Smooth muscle cell (in vitro differentiated cells): ENCODE measurements at regions not wholly inside any gene's neighbourhood (a gene's known extent, or its start where the extent isn't known, plus 50 kb on each side); places are given as distances from the start of the nearest gene placed in this dataset.

Experiments
- DNase-seq: peaks from one replicate; lab custom pipeline; 2025; ENCODE audit not compliant: unreplicated experiment; lab: John Stamatoyannopoulos, UW
- H2AFZ ChIP-seq: fragments of 200-600 bp; sonication (generic); 2 replicates; pipeline ENCODE4 v1.6.0; 2016; ENCODE audit warnings: antibody characterized with exemption, low read depth, mild to moderate bottlenecking
- H3F3A ChIP-seq: fragments of 200-600 bp; sonication (generic); 2 replicates; pipeline ENCODE4 v1.6.0; 2017; ENCODE audit warnings: antibody characterized with exemption, low read depth
- H3K27ac ChIP-seq: fragments of 200-600 bp; sonication (generic); 2 replicates; pipeline ENCODE4 v1.5.1; 2016; ENCODE audit warnings: low read depth, mild to moderate bottlenecking
- H3K27me3 ChIP-seq: fragments of 200-600 bp; sonication (generic); 2 replicates; pipeline ENCODE4 v1.6.1; 2016; ENCODE audit warnings: low read depth, mild to moderate bottlenecking
- H3K36me3 ChIP-seq: fragments of 200-600 bp; sonication (generic); 2 replicates; pipeline ENCODE4 v1.5.1; 2016; ENCODE audit warnings: low read depth
- H3K4me1 ChIP-seq: fragments of 200-600 bp; sonication (generic); 2 replicates; pipeline ENCODE4 v1.5.1; 2016; ENCODE audit warnings: low read depth
- H3K4me2 ChIP-seq: fragments of 200-600 bp; sonication (generic); 2 replicates; pipeline ENCODE4 v1.6.0; 2016; ENCODE audit warnings: mild to moderate bottlenecking
- H3K4me3 ChIP-seq: fragments of 200-600 bp; sonication (generic); 2 replicates; pipeline ENCODE4 v1.5.1; 2016; ENCODE audit warnings: mild to moderate bottlenecking
- H3K79me2 ChIP-seq: fragments of 200-600 bp; sonication (generic); 2 replicates; pipeline ENCODE4 v1.6.0; 2016; ENCODE audit warnings: low read depth, mild to moderate bottlenecking
- H3K9ac ChIP-seq: fragments of 200-600 bp; sonication (generic); 2 replicates; pipeline ENCODE4 v1.6.0; 2016; ENCODE audit warnings: low read depth
- H3K9me3 ChIP-seq: fragments of 200-600 bp; sonication (generic); replicated peaks from 2 replicates; pipeline ENCODE4 v1.5.1; 2016; ENCODE audit warnings: low read depth
- H4K20me1 ChIP-seq: fragments of 200-600 bp; sonication (generic); 2 replicates; pipeline ENCODE4 v1.6.0; 2016; ENCODE audit warnings: low read depth
- WGBS: methylation state at CpG from one replicate; pipeline ENCODE4 v1.1.7; 2016; ENCODE audit warnings: low lambda C conversion rate; 5-methylcytosine and 5-hydroxymethylcytosine counted together
- TF ChIP-seq, protein P1 (sequence below): fragments of 200-600 bp; sonication (generic); IDR thresholded peaks from 2 replicates; pipeline ENCODE4 v1.5.1; 2017; ENCODE audit warnings: borderline replicate concordance, mild to moderate bottlenecking, antibody characterized with exemption; ENCODE audit not compliant: insufficient read depth, poor library complexity, severe bottlenecking

DNA sequence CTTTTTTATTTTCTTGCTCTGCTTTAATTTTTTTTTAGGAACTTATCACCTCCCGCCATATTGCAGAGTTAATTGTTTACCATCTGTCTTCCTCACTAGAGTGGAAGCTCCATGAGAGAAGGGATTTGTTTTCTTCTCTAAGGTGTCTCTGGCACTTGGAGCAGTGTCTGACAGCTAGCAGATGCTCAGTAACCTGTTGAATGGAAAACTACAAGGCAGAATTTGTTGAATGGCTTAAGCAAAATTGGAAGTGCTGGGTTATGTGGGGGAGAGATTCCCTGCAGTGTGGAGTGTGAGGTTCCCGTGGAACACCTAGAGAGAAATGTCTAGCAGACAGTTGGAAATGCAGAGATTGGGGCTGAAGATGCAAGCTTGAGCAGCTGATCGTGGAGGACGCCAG lies 59.5 kb upstream of the PARP1 start:
- Histone ChIP-seq H3K27me3 (peaks cover 3% of the 10 kb centered on the region), H3K36me3 (no peaks in the 10 kb centered on the region), H3K9me3 (no peaks in the 10 kb centered on the region), H3K4me1 (no peaks in the 10 kb centered on the region), H3K9ac (no peak overlapping the region), H4K20me1 (no peaks in the 10 kb centered on the region), H3K4me2 (no peak overlapping the region), H2AFZ (no peak overlapping the region), H3K27ac (no peak overlapping the region), H3K79me2 (no peaks in the 10 kb centered on the region), H3K4me3 (no peak overlapping the region), H3F3A (no peaks in the 10 kb centered on the region)
- WGBS, result 90% methylated on average over 4 of the region's 4 CpGs
- TF ChIP-seq, protein P1, sequence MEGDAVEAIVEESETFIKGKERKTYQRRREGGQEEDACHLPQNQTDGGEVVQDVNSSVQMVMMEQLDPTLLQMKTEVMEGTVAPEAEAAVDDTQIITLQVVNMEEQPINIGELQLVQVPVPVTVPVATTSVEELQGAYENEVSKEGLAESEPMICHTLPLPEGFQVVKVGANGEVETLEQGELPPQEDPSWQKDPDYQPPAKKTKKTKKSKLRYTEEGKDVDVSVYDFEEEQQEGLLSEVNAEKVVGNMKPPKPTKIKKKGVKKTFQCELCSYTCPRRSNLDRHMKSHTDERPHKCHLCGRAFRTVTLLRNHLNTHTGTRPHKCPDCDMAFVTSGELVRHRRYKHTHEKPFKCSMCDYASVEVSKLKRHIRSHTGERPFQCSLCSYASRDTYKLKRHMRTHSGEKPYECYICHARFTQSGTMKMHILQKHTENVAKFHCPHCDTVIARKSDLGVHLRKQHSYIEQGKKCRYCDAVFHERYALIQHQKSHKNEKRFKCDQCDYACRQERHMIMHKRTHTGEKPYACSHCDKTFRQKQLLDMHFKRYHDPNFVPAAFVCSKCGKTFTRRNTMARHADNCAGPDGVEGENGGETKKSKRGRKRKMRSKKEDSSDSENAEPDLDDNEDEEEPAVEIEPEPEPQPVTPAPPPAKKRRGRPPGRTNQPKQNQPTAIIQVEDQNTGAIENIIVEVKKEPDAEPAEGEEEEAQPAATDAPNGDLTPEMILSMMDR, result no peak
- no peak for DNase-seq

DNA sequence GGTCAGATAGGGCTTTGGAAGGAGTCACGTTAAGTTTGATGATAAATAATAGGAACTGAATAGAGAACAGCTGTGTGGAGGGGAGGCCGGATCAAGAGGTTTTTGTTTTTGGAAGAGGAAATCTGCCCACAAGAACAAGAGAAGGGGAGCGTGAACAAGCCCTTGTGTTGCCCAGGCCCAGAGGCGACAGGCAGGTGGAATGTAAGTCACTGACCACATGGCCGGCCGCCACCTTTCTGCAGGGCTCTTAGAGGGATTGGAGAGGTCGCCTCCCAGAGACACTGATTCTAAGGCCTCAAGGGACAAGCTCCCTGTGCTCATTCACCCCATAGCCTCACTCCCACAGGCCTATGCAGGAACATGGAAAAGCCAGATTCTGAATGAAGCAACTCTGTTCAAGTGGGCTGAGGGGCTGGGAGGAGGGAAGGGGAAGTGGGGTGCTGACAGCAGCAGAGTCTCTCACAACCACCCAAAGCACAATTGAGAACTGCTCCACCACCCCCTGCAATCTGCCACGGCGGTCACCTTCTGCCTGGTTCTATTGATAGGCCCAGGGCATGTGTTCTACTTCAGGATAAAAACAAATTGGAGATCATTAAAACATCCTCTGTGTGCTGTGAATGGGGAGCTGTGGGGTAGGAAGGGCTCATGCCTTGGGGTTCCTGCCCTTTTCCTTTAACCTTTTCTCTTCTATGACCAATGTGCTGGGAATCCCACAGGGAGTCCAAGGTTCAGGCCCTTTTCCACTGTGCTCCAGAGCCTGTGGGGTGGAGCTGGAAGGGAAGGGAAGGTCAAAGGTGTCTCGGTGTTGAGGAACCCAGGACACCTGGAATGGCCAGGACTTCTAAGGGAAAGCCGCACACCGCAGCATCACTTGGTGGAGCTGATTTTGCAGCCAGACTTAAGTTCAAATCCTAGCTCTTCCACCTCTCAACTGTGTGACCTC lies 63.3 kb upstream of the PARP1 start:
- H3K27ac ChIP-seq, result no peak overlapping the region

DNA sequence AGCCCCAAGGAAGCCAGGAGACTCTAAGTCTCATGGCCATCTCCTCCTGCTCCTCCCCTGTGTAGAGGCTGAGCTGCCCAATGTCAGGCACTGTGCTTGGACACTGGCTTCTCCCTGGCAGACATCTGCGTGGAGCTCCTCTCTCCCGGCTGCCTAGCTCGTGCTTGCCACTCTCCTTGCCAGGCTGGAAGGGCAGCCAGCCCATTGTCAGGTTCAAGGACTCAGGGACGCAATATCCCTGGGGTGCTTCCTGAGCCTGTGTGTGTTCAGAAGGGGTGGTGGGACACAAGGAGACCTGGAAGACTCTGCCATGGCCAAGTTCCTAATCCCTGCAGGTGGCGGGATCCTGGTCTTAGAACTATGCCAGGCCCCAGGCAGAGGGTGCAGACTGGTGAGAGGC lies 65.4 kb upstream of the PARP1 start:
- no peaks in the 10 kb centered on the region for H4K20me1 ChIP-seq
- H3K4me1 ChIP-seq, result no peaks in the 10 kb centered on the region
- no peak overlapping the region for H3K4me2 ChIP-seq
- H3K36me3 ChIP-seq, result no peaks in the 10 kb centered on the region
- TF ChIP-seq, protein P1, result no peak
- H3K27ac ChIP-seq, result no peak overlapping the region
- no peaks in the 10 kb centered on the region for H3K79me2 ChIP-seq
- 91% methylated on average over 5 of the region's 5 CpGs for WGBS
- H2AFZ ChIP-seq, result no peak overlapping the region
- DNase-seq, result no peak
- no peak overlapping the region for H3K4me3 ChIP-seq
- no peak overlapping the region for H3K9ac ChIP-seq
- H3K27me3 ChIP-seq, result peaks cover 3% of the 10 kb centered on the region
- no peaks in the 10 kb centered on the region for H3F3A ChIP-seq
- H3K9me3 ChIP-seq, result no peaks in the 10 kb centered on the region

More for the DNA sequence above, 63.3 kb upstream of the PARP1 start:
- Histone ChIP-seq H3K9me3 (no peaks in the 10 kb centered on the region), H2AFZ (no peak overlapping the region), H4K20me1 (no peaks in the 10 kb centered on the region), H3K4me2 (no peak overlapping the region), H3K27me3 (peaks cover 3% of the 10 kb centered on the region), H3F3A (no peaks in the 10 kb centered on the region), H3K36me3 (no peaks in the 10 kb centered on the region), H3K9ac (no peak overlapping the region), H3K79me2 (no peaks in the 10 kb centered on the region), H3K4me3 (no peak overlapping the region), H3K4me1 (no peaks in the 10 kb centered on the region)
- TF ChIP-seq, protein P1, result no peak
- no peak for DNase-seq
- 95% methylated on average over 12 of the region's 12 CpGs for WGBS

DNA sequence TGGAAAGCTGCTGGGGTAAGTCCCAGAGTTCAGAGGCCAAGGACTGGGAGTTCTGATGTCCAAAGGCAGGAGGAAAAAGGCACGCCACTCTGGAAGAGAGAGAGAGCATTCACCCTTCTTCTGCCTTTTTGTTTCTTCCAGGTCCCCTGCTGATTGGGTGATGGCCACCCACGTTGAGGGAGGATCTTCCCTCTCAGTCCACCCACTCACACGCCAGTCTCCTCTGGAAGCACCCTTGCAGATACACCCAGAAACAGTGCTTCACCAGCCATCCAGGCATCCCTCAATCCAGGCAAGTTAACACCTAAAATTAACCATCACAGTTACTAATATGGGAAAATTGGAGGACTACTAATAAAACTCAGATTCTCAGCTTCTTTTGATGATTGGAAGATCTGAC lies 66.1 kb upstream of the PARP1 start:
- H2AFZ ChIP-seq, result no peak overlapping the region
- H3F3A ChIP-seq, result no peaks in the 10 kb centered on the region
- no peaks in the 10 kb centered on the region for H3K9me3 ChIP-seq
- no peaks in the 10 kb centered on the region for H3K4me1 ChIP-seq
- H4K20me1 ChIP-seq, result no peaks in the 10 kb centered on the region
- no peak overlapping the region for H3K27ac ChIP-seq
- TF ChIP-seq, protein P1, result no peak
- H3K4me3 ChIP-seq, result no peak overlapping the region
- H3K27me3 ChIP-seq, result peaks cover 3% of the 10 kb centered on the region
- no peak for DNase-seq
- H3K4me2 ChIP-seq, result no peak overlapping the region
- H3K9ac ChIP-seq, result no peak overlapping the region
- 71% methylated on average over 3 of the region's 3 CpGs for WGBS
- no peaks in the 10 kb centered on the region for H3K36me3 ChIP-seq
- no peaks in the 10 kb centered on the region for H3K79me2 ChIP-seq
